Tibial nerve (tissue), 3 donors: ENCODE measurements at regions not wholly inside any gene's neighbourhood (a gene's known extent, or its start where the extent isn't known, plus 50 kb on each side); places are given as distances from the start of the nearest gene placed in this dataset.

ENCODE experiments used
- POLR2A ChIP-seq, 2 donors: fragments of 450-650 bp; IDR thresholded peaks; one replicate each; pipeline ENCODE4 v1.6.1; 2017; ENCODE audit warnings: antibody characterized with exemption in 2 of 2, mild to moderate bottlenecking in 2 of 2, moderate library complexity in 2 of 2
- TF ChIP-seq, protein P1 (sequence below), 5 experiments: fragments of 200-600 bp in 3 of 5; fragments of 450-650 bp in 2 of 5; sonication (generic) in 3 of 5; IDR thresholded peaks; one replicate each; pipeline ENCODE4 v1.5.1; 2016 to 2019; ENCODE audit warnings: antibody characterized with exemption in 5 of 5, mild to moderate bottlenecking in 3 of 5, moderate library complexity in 2 of 5

GRCh38 chr5:73375191-73375545 lies 73.4 kb downstream of the FOXD1 start:
- TF ChIP-seq POLR2A (IDR thresholded peaks at IDR 0.05): no peak
- TF ChIP-seq, protein P1, sequence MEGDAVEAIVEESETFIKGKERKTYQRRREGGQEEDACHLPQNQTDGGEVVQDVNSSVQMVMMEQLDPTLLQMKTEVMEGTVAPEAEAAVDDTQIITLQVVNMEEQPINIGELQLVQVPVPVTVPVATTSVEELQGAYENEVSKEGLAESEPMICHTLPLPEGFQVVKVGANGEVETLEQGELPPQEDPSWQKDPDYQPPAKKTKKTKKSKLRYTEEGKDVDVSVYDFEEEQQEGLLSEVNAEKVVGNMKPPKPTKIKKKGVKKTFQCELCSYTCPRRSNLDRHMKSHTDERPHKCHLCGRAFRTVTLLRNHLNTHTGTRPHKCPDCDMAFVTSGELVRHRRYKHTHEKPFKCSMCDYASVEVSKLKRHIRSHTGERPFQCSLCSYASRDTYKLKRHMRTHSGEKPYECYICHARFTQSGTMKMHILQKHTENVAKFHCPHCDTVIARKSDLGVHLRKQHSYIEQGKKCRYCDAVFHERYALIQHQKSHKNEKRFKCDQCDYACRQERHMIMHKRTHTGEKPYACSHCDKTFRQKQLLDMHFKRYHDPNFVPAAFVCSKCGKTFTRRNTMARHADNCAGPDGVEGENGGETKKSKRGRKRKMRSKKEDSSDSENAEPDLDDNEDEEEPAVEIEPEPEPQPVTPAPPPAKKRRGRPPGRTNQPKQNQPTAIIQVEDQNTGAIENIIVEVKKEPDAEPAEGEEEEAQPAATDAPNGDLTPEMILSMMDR (IDR thresholded peaks at IDR 0.05): no peak
